GM12864 (cell line): ENCODE measurements at regions not wholly inside any gene's neighbourhood (a gene's known extent, or its start where the extent isn't known, plus 50 kb on each side); places are given as distances from the start of the nearest gene placed in this dataset.

ENCODE experiments used
- DNase-seq: peaks from one replicate; pipeline ENCODE4 v3.0.0-alpha.2; 2011; ENCODE audit warnings: low read depth
- H3K4me3 ChIP-seq: 2 replicates; pipeline ENCODE4 v1.5.1; 2011; ENCODE audit warnings: mild to moderate bottlenecking, low read depth, low read length, control low read depth
- TF ChIP-seq, protein P1 (sequence below): IDR thresholded peaks from 2 replicates; pipeline ENCODE4 v1.5.1; 2011; ENCODE audit warnings: low read depth, mild to moderate bottlenecking, moderate library complexity, low read length, control low read depth, inconsistent platforms; ENCODE audit errors: missing control alignments

GRCh38 chr16:73384506-73385089, 336.7 kb upstream of the ZFHX3 start:
- no peak for DNase-seq
- TF ChIP-seq, protein P1, sequence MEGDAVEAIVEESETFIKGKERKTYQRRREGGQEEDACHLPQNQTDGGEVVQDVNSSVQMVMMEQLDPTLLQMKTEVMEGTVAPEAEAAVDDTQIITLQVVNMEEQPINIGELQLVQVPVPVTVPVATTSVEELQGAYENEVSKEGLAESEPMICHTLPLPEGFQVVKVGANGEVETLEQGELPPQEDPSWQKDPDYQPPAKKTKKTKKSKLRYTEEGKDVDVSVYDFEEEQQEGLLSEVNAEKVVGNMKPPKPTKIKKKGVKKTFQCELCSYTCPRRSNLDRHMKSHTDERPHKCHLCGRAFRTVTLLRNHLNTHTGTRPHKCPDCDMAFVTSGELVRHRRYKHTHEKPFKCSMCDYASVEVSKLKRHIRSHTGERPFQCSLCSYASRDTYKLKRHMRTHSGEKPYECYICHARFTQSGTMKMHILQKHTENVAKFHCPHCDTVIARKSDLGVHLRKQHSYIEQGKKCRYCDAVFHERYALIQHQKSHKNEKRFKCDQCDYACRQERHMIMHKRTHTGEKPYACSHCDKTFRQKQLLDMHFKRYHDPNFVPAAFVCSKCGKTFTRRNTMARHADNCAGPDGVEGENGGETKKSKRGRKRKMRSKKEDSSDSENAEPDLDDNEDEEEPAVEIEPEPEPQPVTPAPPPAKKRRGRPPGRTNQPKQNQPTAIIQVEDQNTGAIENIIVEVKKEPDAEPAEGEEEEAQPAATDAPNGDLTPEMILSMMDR: no peak
- H3K4me3 ChIP-seq: no peak overlapping the region

- TF ChIP-seq, protein P1: no peak
- no peak overlapping the region for H3K4me3 ChIP-seq
- no peak for DNase-seq
Observed at GRCh38 chr16:73383988-73384365, 336.0 kb upstream of the ZFHX3 start.

- no peak overlapping the region for H3K4me3 ChIP-seq
- TF ChIP-seq, protein P1: no peak
- no peak for DNase-seq
Observed at GRCh38 chr16:73383195-73383987, 335.5 kb upstream of the ZFHX3 start.

DNA sequence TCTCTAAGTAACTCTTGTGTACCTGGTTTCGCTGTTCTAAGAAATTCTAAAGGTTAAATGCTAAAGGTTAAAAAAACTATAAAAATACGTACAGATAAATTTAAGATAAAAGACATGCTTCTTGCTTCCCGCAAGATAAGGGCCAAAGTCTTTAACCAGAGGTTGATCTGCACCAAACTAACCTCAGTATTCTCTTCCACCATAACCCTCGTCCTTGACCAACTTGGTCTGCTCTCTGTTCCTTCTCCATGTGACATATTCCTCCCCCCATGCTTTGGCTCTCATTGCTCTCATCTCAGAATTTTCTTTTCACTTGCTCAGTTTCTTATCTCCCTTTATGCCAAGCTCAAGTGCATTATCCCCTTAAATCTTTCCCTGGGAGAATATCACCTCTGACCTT, 330.5 kb upstream of the ZFHX3 start:
- no peak for DNase-seq
- TF ChIP-seq, protein P1: no peak
- no peak overlapping the region for H3K4me3 ChIP-seq

DNA sequence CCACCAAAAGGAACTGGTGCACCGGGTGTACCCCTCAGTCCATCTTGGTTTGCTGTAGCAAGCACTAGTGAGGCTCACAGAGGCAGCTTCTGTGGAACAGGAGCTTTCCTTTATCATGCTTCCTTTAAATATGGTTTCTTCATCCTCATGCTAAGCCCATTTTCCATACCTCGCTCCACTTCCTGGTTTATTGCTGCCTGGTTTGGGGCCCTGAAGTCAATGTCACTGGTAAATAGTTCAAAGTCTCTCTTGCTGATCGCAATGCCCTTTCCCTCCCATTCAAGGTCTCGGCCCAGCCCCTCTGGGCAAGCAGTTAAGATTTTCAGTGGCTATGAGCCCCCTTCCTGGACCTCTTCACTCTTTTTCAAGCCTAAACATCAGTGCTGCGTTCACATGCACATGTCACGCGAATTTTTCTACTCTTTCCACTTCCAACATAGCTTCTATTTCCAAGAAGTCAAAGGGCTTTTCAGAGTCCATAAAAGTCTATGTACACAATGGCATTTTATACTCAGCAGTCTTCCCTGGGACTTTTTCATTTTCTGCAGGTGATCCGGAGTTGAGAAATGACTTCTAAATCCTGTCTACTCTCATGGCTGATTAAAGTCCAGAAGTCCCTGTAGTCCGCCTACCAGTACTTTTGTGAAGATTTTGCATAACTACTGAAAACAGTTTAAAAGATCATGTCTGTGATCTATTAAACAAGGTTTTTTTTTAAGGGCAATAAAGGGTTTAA, 323.8 kb upstream of the ZFHX3 start:
- TF ChIP-seq, protein P1: no peak
- DNase-seq: no peak
- H3K4me3 ChIP-seq: no peak overlapping the region

DNA sequence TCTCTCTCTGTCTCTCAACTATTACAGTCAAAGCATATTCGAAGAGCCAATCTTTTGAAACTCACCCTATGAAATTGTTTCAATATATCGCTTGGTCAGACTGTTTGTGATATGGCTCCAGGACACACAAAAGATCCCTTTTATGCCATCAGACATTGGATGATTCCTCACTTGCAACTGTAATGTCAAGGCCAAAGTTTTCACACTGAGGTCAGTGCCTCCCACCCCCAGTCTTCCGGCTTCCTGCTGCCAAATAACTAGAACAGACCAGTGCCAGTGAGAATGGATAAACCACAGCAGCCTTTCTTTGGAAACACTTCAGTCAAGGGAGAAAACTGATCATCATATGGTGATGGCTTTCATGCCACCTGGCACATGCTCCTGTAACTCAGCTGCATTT, 321.9 kb upstream of the ZFHX3 start:
- no peak for DNase-seq
- no peak overlapping the region for H3K4me3 ChIP-seq
- TF ChIP-seq, protein P1: no peak

GRCh38 chr16:73368715-73369114, 320.8 kb upstream of the ZFHX3 start:
- no peak overlapping the region for H3K4me3 ChIP-seq
- no peak for DNase-seq
- TF ChIP-seq, protein P1: no peak
